ENCODE measurements at regions not wholly inside any gene's neighbourhood (a gene's known extent, or its start where the extent isn't known, plus 50 kb on each side); places are given as distances from the start of the nearest gene placed in this dataset.

- no peak for DNase-seq (ENCODE audit: low read depth, low spot score)
Measured at GRCh38 chr2:146246736-146247523, 1597.9 kb upstream of the ACVR2A start.

- DNase-seq (ENCODE audit: low read depth, low spot score) = no peak
Measured at GRCh38 chr2:146246002-146246735, 1598.7 kb upstream of the ACVR2A start.

- DNase-seq (ENCODE audit: low read depth, low spot score) = no peak
Measured at GRCh38 chr2:146244830-146245229, 1600.0 kb upstream of the ACVR2A start.

- no peak for DNase-seq (ENCODE audit: low read depth, low spot score)
Measured at GRCh38 chr2:146244131-146244530, 1600.7 kb upstream of the ACVR2A start.

- no peak for DNase-seq (ENCODE audit: low read depth, low spot score)
Measured at GRCh38 chr2:146241023-146241422, 1603.8 kb upstream of the ACVR2A start.

GRCh38 chr2:146240391-146240790, 1604.4 kb upstream of the ACVR2A start:
- no peak for DNase-seq (ENCODE audit: low read depth, low spot score)

GRCh38 chr2:146239392-146240135, 1605.3 kb upstream of the ACVR2A start:
- DNase-seq (ENCODE audit: low read depth, low spot score) = no peak

GRCh38 chr2:146238254-146238966, 1606.4 kb upstream of the ACVR2A start:
- no peak for DNase-seq (ENCODE audit: low read depth, low spot score)

- no peak for DNase-seq (ENCODE audit: low read depth, low spot score)
Measured at GRCh38 chr2:146235158-146235557, 1609.7 kb upstream of the ACVR2A start.

- no peak for DNase-seq (ENCODE audit: low read depth, low spot score)
Measured at GRCh38 chr2:146229508-146230155, 1615.2 kb upstream of the ACVR2A start.

GRCh38 chr2:146228466-146229058, 1616.3 kb upstream of the ACVR2A start:
- no peak for DNase-seq (ENCODE audit: low read depth, low spot score)

GRCh38 chr2:146228020-146228393, 1616.8 kb upstream of the ACVR2A start:
- DNase-seq (ENCODE audit: low read depth, low spot score) = no peak

- no peak for DNase-seq (ENCODE audit: low read depth, low spot score)
Measured at GRCh38 chr2:146227152-146228019, 1617.4 kb upstream of the ACVR2A start.

GRCh38 chr2:146226077-146226476, 1618.8 kb upstream of the ACVR2A start:
- DNase-seq (ENCODE audit: low read depth, low spot score) = no peak

GRCh38 chr2:146221826-146222225, 1623.0 kb upstream of the ACVR2A start:
- DNase-seq (ENCODE audit: low read depth, low spot score) = no peak

- DNase-seq (ENCODE audit: low read depth, low spot score) = no peak
Measured at GRCh38 chr2:146220957-146221356, 1623.9 kb upstream of the ACVR2A start.

- DNase-seq (ENCODE audit: low read depth, low spot score) = no peak
Measured at GRCh38 chr2:146214394-146214929, 1630.4 kb upstream of the ACVR2A start.

GRCh38 chr2:146213674-146214073, 1631.2 kb upstream of the ACVR2A start:
- no peak for DNase-seq (ENCODE audit: low read depth, low spot score)

- no peak for DNase-seq (ENCODE audit: low read depth, low spot score)
Measured at GRCh38 chr2:146212602-146213001, 1632.2 kb upstream of the ACVR2A start.
